ENCODE measurements at regions not wholly inside any gene's neighbourhood (a gene's known extent, or its start where the extent isn't known, plus 50 kb on each side); places are given as distances from the start of the nearest gene placed in this dataset.

DNA sequence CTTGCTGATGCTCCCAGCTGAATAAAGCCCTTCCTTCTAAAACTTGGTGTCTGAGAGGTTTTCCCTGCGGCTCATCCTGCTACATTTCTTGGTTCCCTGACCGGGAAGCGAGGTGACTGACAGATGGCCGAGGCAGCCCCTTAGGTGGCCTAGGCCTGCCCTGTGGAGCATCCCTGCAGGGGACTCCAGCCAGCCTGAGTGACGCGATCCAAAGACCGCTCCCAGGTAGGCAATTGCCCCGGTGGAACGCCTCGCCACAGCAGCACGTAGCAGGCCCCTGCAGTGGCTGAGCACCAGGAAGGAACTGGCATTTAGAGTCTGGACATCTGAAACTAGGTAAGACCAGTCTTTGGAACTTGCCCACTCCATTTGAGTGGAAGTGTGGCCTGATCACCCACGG is 139.6 kb downstream of the RELL1 start:
- TF ChIP-seq CTCF (conservative IDR thresholded peaks at IDR 0.05 in 1 of 2, IDR thresholded peaks at IDR 0.05 in 1 of 2; ENCODE audit: extremely low read depth in 1 of 2, insufficient read depth in 1 of 2, low read depth in 1 of 2, low read length in 2 of 2), result no peak
- no peak for TF ChIP-seq EZH2 (IDR thresholded peaks at IDR 0.05; ENCODE audit: borderline replicate concordance, low read length)
